SK-N-MC (cell line): ENCODE measurements at regions not wholly inside any gene's neighbourhood (a gene's known extent, or its start where the extent isn't known, plus 50 kb on each side); places are given as distances from the start of the nearest gene placed in this dataset.

Experiments
- EZH2 ChIP-seq: fragments of 200-600 bp; sonication (generic); IDR thresholded peaks from one replicate; pipeline ENCODE4 v1.6.1; 2017; ENCODE audit warnings: antibody characterized with exemption
- POLR2AphosphoS5 ChIP-seq: IDR thresholded peaks from 2 replicates; pipeline ENCODE4 v1.6.1; 2012; ENCODE audit warnings: mild to moderate bottlenecking, low read depth, low read length, borderline replicate concordance

DNA sequence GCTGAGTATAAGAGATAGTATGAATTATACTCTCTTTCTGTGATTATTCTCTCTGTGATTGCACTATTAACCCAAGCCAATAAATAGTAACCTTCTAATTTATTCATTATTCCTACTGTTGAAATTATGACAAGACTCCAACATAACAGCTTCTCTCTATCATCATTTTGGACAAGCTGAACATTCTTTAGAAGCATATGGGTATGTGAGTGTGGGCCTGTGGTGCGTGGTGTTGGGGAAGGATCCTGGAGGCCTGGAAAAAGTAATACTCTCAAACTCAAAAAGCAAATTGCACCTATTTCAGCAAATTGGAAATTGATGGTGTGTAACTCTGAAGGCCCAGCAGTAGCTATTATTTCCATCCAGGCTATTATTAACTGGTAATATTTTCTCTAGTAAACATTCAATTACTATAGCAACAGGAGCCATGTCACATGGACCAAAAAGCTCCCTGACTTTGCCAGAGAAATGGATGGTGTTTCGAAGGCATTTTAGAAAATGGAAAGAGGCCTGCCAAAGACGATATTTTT, 502.8 kb downstream of the LTN1 start:
- TF ChIP-seq EZH2: no peak
- no peak for TF ChIP-seq POLR2AphosphoS5
